ENCODE measurements at regions not wholly inside any gene's neighbourhood (a gene's known extent, or its start where the extent isn't known, plus 50 kb on each side); places are given as distances from the start of the nearest gene placed in this dataset.
A peak's percentile ranks its signal among the peaks of the same experiment; 100 is the strongest.
"Not testable (repeated sequence)": the region's sequence is repeated elsewhere in the genome, so short reads cannot be mapped to it uniquely, and the experiment has no call there.

GRCh38 chr17:63265526-63265925 is 180.6 kb downstream of the CYB561 start:
- no peak for DNase-seq

- DNase-seq: peak; percentile 3
Measured at GRCh38 chr17:63267846-63268245, 178.3 kb downstream of the CYB561 start.

GRCh38 chr17:63268827-63269226 is 177.3 kb downstream of the CYB561 start:
- peak; percentile 13 for DNase-seq

- DNase-seq: no peak
Measured at GRCh38 chr17:63270610-63271009, 175.5 kb downstream of the CYB561 start.

- DNase-seq: no peak
Measured at GRCh38 chr17:63274146-63274545, 172.0 kb downstream of the CYB561 start.

GRCh38 chr17:63275318-63275970 is 170.7 kb downstream of the CYB561 start:
- no peak for DNase-seq

- DNase-seq: no peak
Measured at GRCh38 chr17:63275971-63276745, 169.9 kb downstream of the CYB561 start.

- DNase-seq: no peak
Measured at GRCh38 chr17:63276821-63277220, 169.3 kb downstream of the CYB561 start.

GRCh38 chr17:63277629-63278028 is 168.5 kb downstream of the CYB561 start:
- no peak for DNase-seq

GRCh38 chr17:63278728-63279442 is 167.2 kb downstream of the CYB561 start:
- peak; percentile 61 for DNase-seq

GRCh38 chr17:63279498-63280230 is 166.4 kb downstream of the CYB561 start:
- DNase-seq: no peak

GRCh38 chr17:63282455-63282854 is 163.7 kb downstream of the CYB561 start:
- no peak for DNase-seq

GRCh38 chr17:63285551-63285950 is 160.6 kb downstream of the CYB561 start:
- no peak for DNase-seq

- no peak for DNase-seq
Measured at GRCh38 chr17:63286254-63286653, 159.9 kb downstream of the CYB561 start.

- not testable (repeated sequence) for DNase-seq
Measured at GRCh38 chr17:63287006-63287405, 159.1 kb downstream of the CYB561 start.

- DNase-seq: no peak
Measured at GRCh38 chr17:63289931-63290330, 156.2 kb downstream of the CYB561 start.

GRCh38 chr17:63290351-63290750 is 155.8 kb downstream of the CYB561 start:
- DNase-seq: no peak

GRCh38 chr17:63290784-63291183 is 155.3 kb downstream of the CYB561 start:
- peak; percentile 23 for DNase-seq

- no peak for DNase-seq
Measured at GRCh38 chr17:63291258-63291657, 154.8 kb downstream of the CYB561 start.

- no peak for DNase-seq
Measured at GRCh38 chr17:63292421-63292820, 153.7 kb downstream of the CYB561 start.

GRCh38 chr17:63293323-63294075 is 152.6 kb downstream of the CYB561 start:
- no peak for DNase-seq

GRCh38 chr17:63294776-63295175 is 151.3 kb downstream of the CYB561 start:
- no peak for DNase-seq

Data from NCI-H69 (cell line).